ENCODE measurements at regions not wholly inside any gene's neighbourhood (a gene's known extent, or its start where the extent isn't known, plus 50 kb on each side); places are given as distances from the start of the nearest gene placed in this dataset.

DNA sequence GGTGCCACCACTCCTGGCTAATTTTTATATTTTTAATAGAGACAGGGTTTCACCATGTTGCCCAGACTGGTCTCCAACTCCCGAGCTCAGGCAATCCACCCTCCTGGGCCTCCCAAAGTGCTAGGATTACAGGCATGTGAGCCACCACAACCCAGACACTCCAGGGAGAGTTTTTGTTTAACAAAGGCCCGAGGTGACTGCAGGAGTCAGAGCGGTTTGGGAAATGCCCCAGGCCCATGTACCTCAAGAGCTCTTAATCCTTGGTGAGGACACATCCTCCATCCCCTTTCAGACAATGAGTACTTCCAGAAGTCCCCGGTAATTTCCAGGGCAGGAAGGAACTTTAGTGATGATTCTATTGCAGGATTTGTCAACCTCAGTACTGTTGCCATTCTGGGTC lies 176.0 kb downstream of the ESRRB start:
- Mint-ChIP-seq H3K36me3 (ENCODE audit: low read depth) (no peaks in the 10 kb centered on the region), H3K4me1 (no peaks in the 10 kb centered on the region), H3K4me3 (no peak overlapping the region), H3K27ac (no peak overlapping the region), H3K27me3 (peaks cover 2% of the 10 kb centered on the region), H3K9me3 (no peaks in the 10 kb centered on the region)
- ChIA-PET POLR2A (no interaction called here), CTCF (no interaction called here)
- no peak for DNase-seq

DNA sequence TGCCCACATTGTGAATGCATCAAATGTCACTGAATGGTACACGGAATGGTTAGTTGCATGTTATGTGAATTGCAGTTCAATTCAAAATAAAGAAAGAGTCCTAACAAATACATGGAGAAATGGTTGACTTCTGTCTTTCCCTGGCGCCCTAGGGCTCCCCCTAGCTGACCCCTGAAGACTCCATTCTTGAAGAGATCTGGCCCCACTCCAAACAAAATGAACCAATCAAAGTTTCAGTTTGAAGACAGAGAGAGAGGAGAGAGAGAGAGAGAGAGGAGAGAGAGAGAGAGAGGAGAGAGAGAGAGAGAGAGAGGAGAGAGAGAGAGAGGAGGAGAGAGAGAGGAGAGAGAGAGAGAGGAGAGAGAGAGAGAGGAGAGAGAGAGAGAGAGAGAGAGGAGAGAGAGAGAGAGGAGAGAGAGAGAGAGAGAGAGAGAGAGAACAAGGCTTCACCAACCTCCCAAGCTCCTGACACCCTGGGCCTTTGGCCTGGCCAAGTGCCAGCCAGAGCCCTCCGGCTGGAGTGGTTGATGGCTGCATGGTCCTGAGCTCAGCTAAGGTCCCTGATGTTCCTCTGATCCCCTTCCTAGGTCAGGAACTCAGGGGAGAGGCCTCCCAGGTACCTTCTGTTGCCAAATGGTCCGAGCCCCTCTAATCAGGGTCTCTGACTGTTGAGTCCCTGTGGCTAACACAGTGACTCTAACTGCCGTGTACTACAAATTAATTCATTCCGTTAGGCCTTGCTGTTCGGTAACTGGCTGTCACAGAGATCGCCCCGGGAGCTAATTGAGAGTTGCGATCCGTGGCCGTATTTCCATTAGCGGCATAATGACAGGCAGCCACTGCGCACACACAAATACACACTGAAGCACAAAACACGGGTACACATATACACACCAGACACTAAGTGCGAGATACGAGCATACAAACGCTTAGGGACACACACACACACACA lies 188.8 kb downstream of the ESRRB start:
- Mint-ChIP-seq H3K27me3 (peaks cover 1% of the 10 kb centered on the region), H3K27ac (no peak overlapping the region), H3K36me3 (ENCODE audit: low read depth) (no peaks in the 10 kb centered on the region), H3K4me3 (no peak overlapping the region), H3K9me3 (no peaks in the 10 kb centered on the region), H3K4me1 (no peaks in the 10 kb centered on the region)
- ChIA-PET CTCF (no interaction called here), POLR2A (no interaction called here)
- DNase-seq: no peak

DNA sequence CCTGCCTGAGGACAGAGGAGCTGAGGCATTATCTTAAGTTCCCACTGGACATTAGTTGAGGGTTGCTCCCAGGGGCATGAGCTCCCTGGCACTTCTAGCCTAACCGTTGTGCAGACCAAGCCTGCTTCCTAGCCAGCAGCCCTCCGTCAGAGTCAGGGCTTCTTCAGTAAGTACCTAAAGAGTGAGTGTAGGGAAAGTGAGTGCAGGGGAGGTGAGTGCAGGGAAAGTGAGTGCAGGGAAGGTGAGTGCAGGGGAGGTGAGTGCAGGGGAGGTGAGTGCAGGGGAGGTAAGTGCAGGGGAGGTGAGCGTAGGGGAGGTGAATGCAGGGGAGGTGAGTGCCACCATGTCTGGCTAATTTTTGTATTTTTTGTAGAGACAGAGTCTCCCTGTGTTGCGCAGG lies 190.5 kb downstream of the ESRRB start:
- no peak for DNase-seq
- no peaks in the 10 kb centered on the region for H3K4me1 Mint-ChIP-seq
- no peaks in the 10 kb centered on the region for H3K9me3 Mint-ChIP-seq
- ChIA-PET CTCF (no interaction called here), POLR2A (no interaction called here)
- H3K36me3 Mint-ChIP-seq (ENCODE audit: low read depth): no peaks in the 10 kb centered on the region
- H3K27ac Mint-ChIP-seq: no peak overlapping the region
- H3K27me3 Mint-ChIP-seq: peaks cover 1% of the 10 kb centered on the region
- no peak overlapping the region for H3K4me3 Mint-ChIP-seq

DNA sequence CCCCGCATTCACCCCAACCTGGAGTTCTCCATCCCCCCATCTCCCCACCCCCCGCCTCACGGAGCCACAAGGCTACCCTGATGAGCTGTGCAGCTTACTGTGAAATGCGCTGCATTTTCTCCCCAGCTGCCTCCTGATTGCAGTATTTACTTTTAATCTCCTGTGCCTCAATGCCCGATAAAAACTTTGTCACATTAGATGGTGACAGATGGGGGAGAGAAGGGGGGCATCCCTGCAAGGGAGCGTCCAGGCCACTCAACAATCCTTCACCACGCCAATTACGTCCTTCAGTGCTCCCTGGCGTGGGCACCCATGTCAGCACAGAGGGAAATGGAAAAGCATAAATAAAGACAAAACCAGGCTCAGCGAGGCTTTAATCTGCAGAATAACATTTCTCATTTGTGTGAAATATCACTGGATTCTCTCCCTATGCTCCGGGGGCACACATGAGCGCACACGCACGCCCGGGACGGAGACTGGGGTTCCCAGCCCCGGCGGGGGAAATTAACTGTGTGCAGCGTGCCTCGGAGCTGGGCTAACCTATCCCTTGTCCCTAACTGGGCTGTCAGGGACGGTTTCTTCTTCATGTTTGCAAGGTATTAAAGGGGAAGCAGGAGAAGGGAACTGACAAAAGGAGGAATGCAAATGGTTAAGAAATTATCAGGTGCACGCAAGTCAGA lies 186.7 kb upstream of the VASH1 start:
- no peaks in the 10 kb centered on the region for H3K4me1 Mint-ChIP-seq
- DNase-seq: no peak
- ChIA-PET POLR2A (no interaction called here), CTCF (no interaction called here)
- no peaks in the 10 kb centered on the region for H3K36me3 Mint-ChIP-seq (ENCODE audit: low read depth)
- no peak overlapping the region for H3K27ac Mint-ChIP-seq
- no peaks in the 10 kb centered on the region for H3K9me3 Mint-ChIP-seq
- peaks cover 3% of the 10 kb centered on the region for H3K27me3 Mint-ChIP-seq
- no peak overlapping the region for H3K4me3 Mint-ChIP-seq

DNA sequence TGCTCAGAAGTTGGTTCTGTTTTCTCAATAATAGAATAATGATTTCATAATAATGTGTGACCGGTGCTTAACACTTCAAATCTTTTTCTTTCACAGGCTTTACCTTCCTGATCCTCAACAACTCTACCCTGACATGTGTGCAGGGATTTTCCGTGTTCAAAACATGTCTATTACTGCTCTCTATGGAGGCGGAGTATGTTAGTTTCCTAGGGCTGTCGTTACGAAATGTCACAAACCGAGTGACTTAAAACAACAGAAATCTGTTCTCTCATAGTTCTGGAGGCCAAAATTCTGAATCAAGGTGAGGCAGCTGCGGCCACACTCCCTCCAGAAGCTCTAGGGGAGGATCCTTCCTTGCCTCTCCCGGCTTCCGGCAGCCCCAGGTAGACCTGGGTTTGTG lies 186.2 kb upstream of the VASH1 start:
- Mint-ChIP-seq H3K4me1 (no peaks in the 10 kb centered on the region), H3K4me3 (no peak overlapping the region), H3K9me3 (no peaks in the 10 kb centered on the region), H3K36me3 (ENCODE audit: low read depth) (no peaks in the 10 kb centered on the region), H3K27ac (no peak overlapping the region), H3K27me3 (peaks cover 3% of the 10 kb centered on the region)
- ChIA-PET POLR2A (no interaction called here), CTCF (no interaction called here)
- DNase-seq: no peak

DNA sequence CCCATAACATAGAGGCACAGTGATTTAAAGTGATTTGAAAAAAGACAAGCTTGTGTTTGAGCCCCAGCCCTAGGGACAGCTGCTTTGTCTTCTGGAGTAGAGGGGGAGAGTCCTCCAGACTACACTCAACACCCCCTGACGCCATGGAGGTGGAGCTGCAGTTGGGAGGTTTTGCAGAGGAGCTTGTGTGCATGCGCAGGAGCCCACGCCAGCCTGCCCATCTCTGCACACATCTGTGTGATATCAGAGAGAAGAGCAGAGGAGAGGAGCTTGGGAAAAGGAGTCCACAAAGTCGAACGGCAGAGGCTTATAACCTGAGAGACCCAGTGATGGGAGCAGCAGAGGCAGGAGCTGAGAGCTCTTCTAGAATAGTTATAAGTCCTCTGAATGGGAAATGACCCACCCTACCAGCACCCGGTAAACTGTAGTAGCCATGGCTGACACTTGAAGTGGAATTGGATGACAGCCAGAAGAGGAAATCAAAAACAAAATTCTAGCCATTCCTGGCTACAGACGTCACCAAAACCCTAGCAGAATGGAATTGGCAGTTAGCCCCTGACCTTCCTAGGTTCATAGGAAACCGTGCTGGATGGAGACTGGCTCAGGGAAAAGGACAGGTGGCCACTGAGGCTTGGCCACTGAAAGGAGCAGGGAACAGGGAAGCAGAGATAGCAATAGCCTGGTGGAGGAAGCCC lies 185.1 kb upstream of the VASH1 start:
- ChIA-PET CTCF (no interaction called here), POLR2A (no interaction called here)
- H3K9me3 Mint-ChIP-seq: no peaks in the 10 kb centered on the region
- no peaks in the 10 kb centered on the region for H3K4me1 Mint-ChIP-seq
- no peaks in the 10 kb centered on the region for H3K36me3 Mint-ChIP-seq (ENCODE audit: low read depth)
- DNase-seq: no peak
- H3K27me3 Mint-ChIP-seq: peaks cover 3% of the 10 kb centered on the region
- no peak overlapping the region for H3K4me3 Mint-ChIP-seq
- H3K27ac Mint-ChIP-seq: no peak overlapping the region

DNA sequence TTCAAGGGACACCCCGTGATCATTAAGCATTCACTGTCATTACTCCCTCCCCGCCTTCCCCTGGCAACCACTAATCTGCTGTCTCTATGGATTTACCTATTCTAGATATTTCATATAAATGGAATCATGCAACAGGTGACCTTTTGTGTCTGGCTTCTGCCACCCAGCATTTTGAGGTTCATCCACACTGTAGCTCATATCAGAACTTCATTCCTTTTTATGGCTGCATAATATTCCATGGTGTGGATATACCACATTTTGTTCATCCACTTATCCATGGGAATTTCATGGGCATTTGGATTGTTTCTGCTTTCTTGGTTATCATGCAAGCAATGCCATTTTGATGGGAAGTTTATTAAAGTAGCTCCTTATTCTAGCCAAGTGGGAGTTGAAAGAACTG lies 184.2 kb upstream of the VASH1 start:
- DNase-seq: no peak
- POLR2A ChIA-PET: no interaction called here
- H3K9me3 Mint-ChIP-seq: no peaks in the 10 kb centered on the region
- no peaks in the 10 kb centered on the region for H3K4me1 Mint-ChIP-seq
- peaks cover 3% of the 10 kb centered on the region for H3K27me3 Mint-ChIP-seq
- H3K36me3 Mint-ChIP-seq (ENCODE audit: low read depth): no peaks in the 10 kb centered on the region
- H3K27ac Mint-ChIP-seq: no peak overlapping the region
- CTCF ChIA-PET: no interaction called here
- no peak overlapping the region for H3K4me3 Mint-ChIP-seq

DNA sequence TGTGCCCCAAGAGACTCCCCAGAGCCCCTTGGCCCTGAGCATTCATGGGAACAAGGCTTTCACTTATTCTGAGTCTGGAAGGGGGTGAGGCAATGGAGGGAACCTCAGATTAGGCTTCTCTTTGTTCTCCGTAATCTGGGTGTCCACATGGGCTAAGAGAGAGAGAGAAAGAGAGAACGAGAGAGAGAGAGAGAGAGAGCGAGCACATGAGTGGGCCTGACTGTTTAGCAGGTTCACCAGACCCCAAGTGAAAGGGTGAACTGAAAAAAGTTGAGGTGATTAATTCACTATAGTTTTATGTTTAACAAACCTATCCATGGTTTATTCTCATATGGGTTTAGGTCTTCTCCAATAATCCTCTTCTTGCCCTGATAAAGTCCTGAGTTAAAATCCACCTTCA lies 183.4 kb upstream of the VASH1 start:
- CTCF ChIA-PET: no interaction called here
- no peaks in the 10 kb centered on the region for H3K9me3 Mint-ChIP-seq
- no peak overlapping the region for H3K4me3 Mint-ChIP-seq
- no peak overlapping the region for H3K27ac Mint-ChIP-seq
- no peaks in the 10 kb centered on the region for H3K36me3 Mint-ChIP-seq (ENCODE audit: low read depth)
- POLR2A ChIA-PET: no interaction called here
- H3K4me1 Mint-ChIP-seq: no peaks in the 10 kb centered on the region
- peaks cover 3% of the 10 kb centered on the region for H3K27me3 Mint-ChIP-seq
- DNase-seq: no peak

DNA sequence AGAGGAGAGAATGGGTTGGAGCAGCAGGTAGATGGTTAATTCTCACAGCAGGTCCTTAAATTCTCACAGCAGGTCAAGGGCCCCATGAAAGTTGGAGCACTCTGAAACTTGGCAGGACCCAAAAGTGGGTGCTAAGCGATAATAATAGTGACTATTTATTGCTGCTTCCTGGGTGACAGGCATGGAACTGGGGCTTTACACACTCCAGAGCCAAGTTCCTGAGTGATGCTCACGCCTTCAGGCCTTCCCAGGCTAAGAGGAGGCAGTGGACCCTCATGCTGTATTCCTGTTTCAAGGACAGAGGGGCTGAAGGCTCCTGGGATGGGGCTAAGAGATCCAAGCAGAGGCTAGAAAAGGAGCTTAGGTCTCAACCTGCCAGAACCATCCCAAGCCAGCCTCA lies 180.9 kb upstream of the VASH1 start:
- ChIA-PET POLR2A (no interaction called here), CTCF (no interaction called here)
- Mint-ChIP-seq H3K27ac (no peak overlapping the region), H3K9me3 (no peaks in the 10 kb centered on the region), H3K27me3 (peaks cover 2% of the 10 kb centered on the region), H3K4me1 (no peaks in the 10 kb centered on the region), H3K4me3 (no peak overlapping the region), H3K36me3 (ENCODE audit: low read depth) (no peaks in the 10 kb centered on the region)
- no peak for DNase-seq

DNA sequence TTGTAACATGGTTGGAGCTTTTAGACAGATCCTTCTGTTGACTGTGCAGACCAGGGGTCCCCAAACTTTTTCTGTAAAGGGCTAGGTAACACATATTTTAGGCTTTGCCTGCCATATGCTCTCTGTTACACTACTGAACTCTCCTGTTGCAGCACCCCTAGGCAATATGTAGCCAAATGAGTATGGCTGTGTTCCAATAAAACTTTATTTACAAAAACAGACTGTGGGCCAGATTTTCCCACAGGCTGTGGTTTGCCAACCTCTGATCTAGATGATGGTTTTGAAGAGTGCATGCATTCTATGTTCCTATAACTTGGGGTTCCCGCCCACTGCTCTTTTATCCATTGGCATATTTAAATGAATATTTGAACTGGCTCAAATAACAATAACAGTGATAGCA lies 180.3 kb upstream of the VASH1 start:
- H3K4me1 Mint-ChIP-seq: no peaks in the 10 kb centered on the region
- no peak overlapping the region for H3K4me3 Mint-ChIP-seq
- POLR2A ChIA-PET: no interaction called here
- H3K9me3 Mint-ChIP-seq: no peaks in the 10 kb centered on the region
- peaks cover 2% of the 10 kb centered on the region for H3K27me3 Mint-ChIP-seq
- CTCF ChIA-PET: no interaction called here
- H3K27ac Mint-ChIP-seq: no peak overlapping the region
- H3K36me3 Mint-ChIP-seq (ENCODE audit: low read depth): no peaks in the 10 kb centered on the region
- DNase-seq: no peak

DNA sequence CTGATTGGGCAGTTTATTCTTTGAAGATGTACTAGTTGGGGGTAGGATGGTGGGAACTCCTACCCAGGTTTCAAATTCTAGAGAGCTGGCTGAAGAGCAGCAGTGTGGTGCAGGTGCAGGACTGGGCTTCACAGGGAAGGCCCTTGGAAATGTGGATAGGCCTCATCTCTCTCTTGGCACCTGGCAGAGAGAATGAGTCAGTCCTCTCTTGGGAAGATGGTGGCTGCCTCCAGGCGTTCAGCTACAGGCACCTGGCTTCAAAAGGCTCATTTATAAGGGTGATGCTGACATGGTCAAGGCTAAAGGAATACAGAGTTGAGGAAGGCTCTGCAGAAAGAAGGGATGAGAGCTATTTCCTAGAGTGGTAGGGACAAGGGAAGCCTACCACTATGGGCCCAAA lies 179.7 kb upstream of the VASH1 start:
- ChIA-PET POLR2A (no interaction called here), CTCF (no interaction called here)
- DNase-seq: no peak
- Mint-ChIP-seq H3K9me3 (no peaks in the 10 kb centered on the region), H3K4me3 (no peak overlapping the region), H3K27ac (no peak overlapping the region), H3K36me3 (ENCODE audit: low read depth) (no peaks in the 10 kb centered on the region), H3K4me1 (no peaks in the 10 kb centered on the region), H3K27me3 (no peaks in the 10 kb centered on the region)

DNA sequence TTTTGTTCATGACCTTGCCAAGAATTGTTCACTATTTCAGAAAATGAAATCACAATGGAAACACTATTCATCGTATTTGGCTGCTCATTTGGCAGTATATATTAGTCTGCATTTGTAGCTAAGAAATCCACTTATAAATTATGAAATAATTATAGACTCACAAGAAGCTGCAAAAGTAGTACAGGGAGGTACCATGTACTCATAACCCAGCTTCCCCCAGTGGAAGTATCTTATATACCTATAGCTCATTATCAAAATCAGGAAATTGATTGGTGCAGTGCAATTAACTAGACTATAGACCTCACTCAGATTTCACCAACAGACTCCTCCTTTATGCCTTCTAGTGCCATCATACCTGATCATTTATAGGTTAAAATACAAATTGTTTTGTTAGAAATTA lies 178.8 kb upstream of the VASH1 start:
- H3K36me3 Mint-ChIP-seq (ENCODE audit: low read depth): no peaks in the 10 kb centered on the region
- H3K4me1 Mint-ChIP-seq: no peaks in the 10 kb centered on the region
- no peaks in the 10 kb centered on the region for H3K9me3 Mint-ChIP-seq
- no peak overlapping the region for H3K27ac Mint-ChIP-seq
- H3K27me3 Mint-ChIP-seq: no peaks in the 10 kb centered on the region
- ChIA-PET CTCF (no interaction called here), POLR2A (no interaction called here)
- DNase-seq: no peak
- no peak overlapping the region for H3K4me3 Mint-ChIP-seq

DNA sequence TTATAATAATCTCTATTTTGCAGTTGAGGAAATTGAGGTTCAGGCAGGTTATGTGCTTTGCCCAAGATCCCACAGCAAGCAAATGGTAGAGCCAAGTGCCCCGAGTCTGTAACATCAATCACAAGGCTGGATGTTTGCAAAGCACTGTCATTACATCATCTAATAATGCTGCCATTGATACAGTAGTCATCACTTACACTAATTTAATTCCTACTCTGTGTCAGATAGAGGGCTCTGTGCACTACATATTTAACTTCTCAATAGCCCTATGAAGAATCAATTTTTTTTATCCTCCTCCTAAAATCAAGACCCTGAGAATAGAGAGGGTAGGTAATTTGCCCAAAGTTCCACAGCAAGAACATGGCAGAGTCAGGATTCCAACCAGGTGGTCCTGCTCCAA lies 178.1 kb upstream of the VASH1 start:
- DNase-seq: no peak
- CTCF ChIA-PET: no interaction called here
- POLR2A ChIA-PET: no interaction called here
- no peaks in the 10 kb centered on the region for H3K4me1 Mint-ChIP-seq
- H3K36me3 Mint-ChIP-seq (ENCODE audit: low read depth): no peaks in the 10 kb centered on the region
- no peak overlapping the region for H3K27ac Mint-ChIP-seq
- no peaks in the 10 kb centered on the region for H3K27me3 Mint-ChIP-seq
- no peak overlapping the region for H3K4me3 Mint-ChIP-seq
- no peaks in the 10 kb centered on the region for H3K9me3 Mint-ChIP-seq

DNA sequence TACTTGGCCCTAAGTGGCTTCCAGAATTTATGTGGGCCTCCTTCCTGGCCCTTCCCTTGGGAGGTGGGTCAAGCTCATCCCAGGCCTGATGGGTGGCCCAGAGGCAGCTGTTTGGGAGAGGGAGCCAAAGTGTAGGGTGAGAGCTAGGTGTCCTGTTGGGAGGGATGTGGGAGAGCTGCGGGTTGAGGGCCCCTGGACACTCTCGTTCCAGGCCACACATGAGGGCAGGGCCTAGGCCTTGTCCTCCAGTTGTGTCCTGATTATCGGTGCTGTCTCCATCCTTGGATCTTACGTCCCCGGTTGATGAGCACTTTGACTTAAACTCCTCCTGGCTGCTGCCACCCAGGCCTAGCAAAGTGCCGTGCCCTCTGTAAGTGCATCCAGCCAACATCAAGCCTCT lies 177.5 kb upstream of the VASH1 start:
- ChIA-PET POLR2A (no interaction called here), CTCF (no interaction called here)
- no peaks in the 10 kb centered on the region for H3K36me3 Mint-ChIP-seq (ENCODE audit: low read depth)
- no peaks in the 10 kb centered on the region for H3K4me1 Mint-ChIP-seq
- no peak overlapping the region for H3K4me3 Mint-ChIP-seq
- DNase-seq: no peak
- H3K9me3 Mint-ChIP-seq: no peaks in the 10 kb centered on the region
- H3K27ac Mint-ChIP-seq: no peak overlapping the region
- no peaks in the 10 kb centered on the region for H3K27me3 Mint-ChIP-seq
